K562 (cell line): ENCODE measurements at regions not wholly inside any gene's neighbourhood (a gene's known extent, or its start where the extent isn't known, plus 50 kb on each side); places are given as distances from the start of the nearest gene placed in this dataset.
"Not testable (repeated sequence)": the region's sequence is repeated elsewhere in the genome, so short reads cannot be mapped to it uniquely, and the experiment has no call there.

Source experiments
- ATAC-seq: fragments of 200-7000 bp; cut with Tn5 transposase; 3 replicates; pipeline ENCODE4 v1.9.1; 2020; ENCODE audit warnings: moderate library complexity
- BruUV-seq: library from RNA; stranded (reverse); fragments of 400-500 nt; replicated peaks from 2 replicates; lab custom pipeline; 2021; lab: Mats Ljungman, UMichigan
- CTCF ChIA-PET: fragments of 300-600 bp; formaldehyde crosslinking; extraction: SDS; loops from one replicate; lab custom pipeline; 2021; ENCODE audit warnings: low intra/inter-chr PET ratio; lab: Yijun Ruan, JAX
- POLR2A ChIA-PET: fragments of 300-600, 350-650 bp; sonication (Branson Sonifier 250); formaldehyde crosslinking; extraction: SDS; loops from one replicate; lab custom pipeline; 2021; ENCODE audit warnings: antibody characterized with exemption, inconsistent platforms; lab: Yijun Ruan, JAX
- DNase-seq, 4 experiments: peaks; one replicate each; pipeline versions ENCODE4 v3.0.0 to v3.0.0-alpha.2; 2011 to 2018; ENCODE audit warnings: low spot score in 3 of 4, mixed read lengths in 3 of 4; ENCODE audit errors: extremely low read depth in 1 of 4
- FAIRE-seq: peaks from 2 replicates; lab custom pipeline; 2011; peaks lifted over from hg19 to GRCh38; lab: Jason Lieb, UNC
- H2AFZ ChIP-seq: 2 replicates; pipeline ENCODE4 v1.6.0; 2011; ENCODE audit warnings: low read depth, low read length, control low read depth, inconsistent platforms
- H3K27ac ChIP-seq: fragments of 200-600 bp; 3 replicates; pipeline ENCODE4 v1.8.0; 2011; ENCODE audit warnings: low read depth, mild to moderate bottlenecking, control low read depth, inconsistent platforms, low read length, moderate library complexity, mixed read lengths; ENCODE audit errors: extremely low read depth
- H3K27me3 ChIP-seq, 2 experiments: fragments of 300-600 bp in 1 of 2; 2 replicates in 1 of 2; 3 replicates in 1 of 2; pipeline versions ENCODE4 v1.6.0 to v1.8.0; 2011; ENCODE audit warnings: inconsistent platforms in 2 of 2, low read length in 2 of 2, mild to moderate bottlenecking in 1 of 2, mixed read lengths in 1 of 2, moderate library complexity in 1 of 2; ENCODE audit not compliant: control insufficient read depth in 2 of 2, insufficient read depth in 2 of 2
- H3K36me3 ChIP-seq: fragments of 300-600 bp; 3 replicates; pipeline ENCODE4 v1.8.0; 2011; ENCODE audit warnings: mild to moderate bottlenecking, low read length, inconsistent platforms; ENCODE audit not compliant: control insufficient read depth, insufficient read depth
- H3K4me1 ChIP-seq, 2 experiments: fragments of 200-600 bp in 1 of 2; replicated peaks in 1 of 2; 2 replicates in 1 of 2; 3 replicates in 1 of 2; pipeline versions ENCODE4 v1.5.1 to v1.8.0; 2011; ENCODE audit warnings: inconsistent platforms in 2 of 2, low read length in 2 of 2, mild to moderate bottlenecking in 1 of 2, mixed read lengths in 1 of 2, moderate library complexity in 1 of 2; ENCODE audit not compliant: control insufficient read depth in 2 of 2, insufficient read depth in 2 of 2
- H3K4me2 ChIP-seq: 2 replicates; pipeline ENCODE4 v1.6.1; 2011; ENCODE audit warnings: low read length, control low read depth, inconsistent platforms, mixed read lengths; ENCODE audit not compliant: insufficient read depth
- H3K4me3 ChIP-seq: fragments of 200-600 bp; sonication (generic), shearing (Covaris generic); 2 replicates; pipeline ENCODE4 v1.5.1; 2016; ENCODE audit warnings: control low read depth, inconsistent platforms
- H3K79me2 ChIP-seq: fragments of 200-600 bp; 3 replicates; pipeline ENCODE4 v1.8.0; 2011; ENCODE audit warnings: low read length, inconsistent platforms; ENCODE audit not compliant: control insufficient read depth, insufficient read depth
- H3K9ac ChIP-seq, 2 experiments: 2 replicates each; pipeline versions ENCODE4 v1.6.0 to v1.6.1; 2011; ENCODE audit warnings: low read depth in 2 of 2, low read length in 2 of 2, control low read depth in 1 of 2, inconsistent platforms in 1 of 2, mild to moderate bottlenecking in 1 of 2, mixed read lengths in 1 of 2; ENCODE audit not compliant: insufficient read depth in 1 of 2
- H3K9me1 ChIP-seq: one replicate; pipeline ENCODE4 v1.6.0; 2011; ENCODE audit warnings: inconsistent platforms, mild to moderate bottlenecking, low read length, moderate library complexity; ENCODE audit not compliant: control insufficient read depth, insufficient read depth
- H3K9me3 ChIP-seq: replicated peaks from 2 replicates; pipeline ENCODE4 v1.5.1; 2011; ENCODE audit warnings: low read depth, low read length, inconsistent platforms; ENCODE audit not compliant: control insufficient read depth, insufficient read depth
- H4K20me1 ChIP-seq: replicated peaks from 2 replicates; pipeline ENCODE4 v1.6.1; 2011; ENCODE audit warnings: low read length, inconsistent platforms, mixed read lengths; ENCODE audit not compliant: control insufficient read depth, insufficient read depth
- MAFG ChIP-seq: fragments of 450-650 bp; conservative IDR thresholded peaks from 2 replicates; pipeline ENCODE4 v1.6.1; 2016; ENCODE audit warnings: missing genetic modification characterization, missing compliant biosample characterization
- NFE2 ChIP-seq: IDR thresholded peaks from 2 replicates; pipeline ENCODE4 v1.6.1; 2014; ENCODE audit warnings: antibody characterized with exemption, low read depth
- WGBS: fragments of 100-300 bp; shearing (Covaris generic); methylation state at CpG from one replicate; pipeline ENCODE4 v1.1.6; 2016; ENCODE audit warnings: low coverage, mixed read lengths; ENCODE audit not compliant: insufficient coverage; ENCODE audit errors: missing lambda C conversion rate; 5-methylcytosine and 5-hydroxymethylcytosine counted together
- in situ Hi-C: fragments of 300-500 bp; cut with MboI; formaldehyde crosslinking; loops from 4 replicates; pipeline ENCODE4 v1.15.0; 2018; ENCODE audit warnings: inconsistent platforms, mixed read lengths
- intact Hi-C: fragments of 100-400 bp; cut with micrococcal nuclease; formaldehyde crosslinking; loops from 2 replicates; pipeline ENCODE4 v1.14.2; 2022
- TF ChIP-seq, protein P1 (sequence below): sonication (generic); formaldehyde crosslinking; IDR thresholded peaks from 2 replicates; pipeline ENCODE4 v1.8.0; 2022; ENCODE audit warnings: missing genetic modification reagents, mild to moderate bottlenecking, moderate library complexity, borderline replicate concordance

GRCh38 chr16:21370791-21371190, 92.7 kb upstream of the CRYM start:
- BruUV-seq, H3K36me3 ChIP-seq, H3K79me2 ChIP-seq, H3K9me1 ChIP-seq, H3K4me1 ChIP-seq, H3K9ac ChIP-seq, H3K27ac ChIP-seq, H3K4me2 ChIP-seq, H2AFZ ChIP-seq, in situ Hi-C loops, H4K20me1 ChIP-seq, intact Hi-C loops, CTCF ChIA-PET, POLR2A ChIA-PET, FAIRE-seq, H3K27me3 ChIP-seq, H3K4me3 ChIP-seq, H3K9me3 ChIP-seq: not testable (repeated sequence)
- 0% methylated on average over 4 of the region's 5 CpGs for WGBS
- DNase-seq (peak in 1 of 4 experiments; percentile 25), ATAC-seq (peak; percentile 85)
- TF ChIP-seq MAFG (tag) = 0 out of 2 replicates have a peak, but pooled peaks have one; percentile 11
- TF ChIP-seq, protein P1, sequence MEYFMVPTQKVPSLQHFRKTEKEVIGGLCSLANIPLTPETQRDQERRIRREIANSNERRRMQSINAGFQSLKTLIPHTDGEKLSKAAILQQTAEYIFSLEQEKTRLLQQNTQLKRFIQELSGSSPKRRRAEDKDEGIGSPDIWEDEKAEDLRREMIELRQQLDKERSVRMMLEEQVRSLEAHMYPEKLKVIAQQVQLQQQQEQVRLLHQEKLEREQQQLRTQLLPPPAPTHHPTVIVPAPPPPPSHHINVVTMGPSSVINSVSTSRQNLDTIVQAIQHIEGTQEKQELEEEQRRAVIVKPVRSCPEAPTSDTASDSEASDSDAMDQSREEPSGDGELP (CRISPR knock-in tag) = 0 out of 2 replicates have a peak, but pooled peaks have one; percentile 28
- TF ChIP-seq NFE2 = peak; percentile 53

DNA sequence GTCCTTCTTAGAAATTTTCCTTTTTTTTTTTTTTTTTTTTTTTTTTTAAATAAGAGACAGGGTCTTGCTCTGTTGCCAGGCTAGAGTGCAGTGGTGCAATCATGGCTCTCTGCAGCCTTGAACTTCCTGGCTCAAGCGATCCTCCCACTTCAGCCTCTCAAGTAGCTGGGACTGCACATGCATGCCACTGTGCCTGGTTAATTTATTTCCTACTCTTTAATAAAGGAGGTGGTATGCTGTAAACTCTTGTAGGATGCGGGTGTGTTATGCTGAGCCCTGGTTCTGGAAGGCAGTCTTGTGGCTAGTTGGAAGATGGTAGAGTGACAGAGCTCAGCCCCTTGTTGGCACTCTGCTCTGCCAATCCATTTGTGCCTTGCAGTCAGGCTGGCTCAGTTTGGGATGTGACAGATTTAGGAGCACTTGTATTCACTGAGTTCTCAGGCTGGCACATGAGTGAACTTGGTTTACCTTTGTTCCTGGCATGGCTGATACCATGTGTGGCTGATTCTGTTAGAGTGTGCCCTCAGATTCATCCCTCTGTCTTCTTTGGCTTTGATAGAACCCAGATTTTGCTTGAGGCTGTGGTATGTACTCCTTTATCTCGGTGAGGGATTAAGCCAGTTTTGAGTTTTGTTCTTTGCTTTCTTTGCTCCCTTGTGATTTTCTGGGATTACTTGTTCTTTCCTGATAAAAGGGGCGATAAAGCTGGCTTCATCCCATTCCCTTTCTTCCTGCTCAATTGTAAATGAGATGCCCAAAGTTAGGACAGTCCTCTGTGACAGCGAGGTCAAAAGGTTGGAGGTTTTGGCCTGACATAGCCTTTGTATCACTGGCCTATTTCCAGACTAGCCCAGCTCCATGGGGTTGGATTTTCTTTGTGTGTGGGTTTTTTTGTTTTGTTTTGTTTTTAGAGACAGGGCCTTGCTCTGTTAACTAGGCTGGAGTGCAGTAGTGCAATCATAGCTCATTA, 91.2 kb upstream of the CRYM start:
- CTCF ChIA-PET, intact Hi-C loops: not testable (repeated sequence)

GRCh38 chr16:21367733-21368421, 89.8 kb upstream of the CRYM start:
- BruUV-seq, H3K36me3 ChIP-seq, H3K4me2 ChIP-seq, H3K9me3 ChIP-seq, intact Hi-C loops, CTCF ChIA-PET, H3K4me1 ChIP-seq, H4K20me1 ChIP-seq, H2AFZ ChIP-seq, FAIRE-seq, H3K4me3 ChIP-seq, in situ Hi-C loops, H3K9me1 ChIP-seq, POLR2A ChIA-PET, H3K27ac ChIP-seq, ATAC-seq, H3K27me3 ChIP-seq, DNase-seq, H3K9ac ChIP-seq, H3K79me2 ChIP-seq: not testable (repeated sequence)
- WGBS = 13% methylated on average over 9 of the region's 9 CpGs

More for the DNA sequence above, 91.2 kb upstream of the CRYM start:
- BruUV-seq, FAIRE-seq, in situ Hi-C loops, DNase-seq, H3K36me3 ChIP-seq, H4K20me1 ChIP-seq, H3K4me1 ChIP-seq, H3K9me3 ChIP-seq, H3K4me3 ChIP-seq, H3K4me2 ChIP-seq, H3K9me1 ChIP-seq, H3K9ac ChIP-seq, ATAC-seq, H3K27me3 ChIP-seq, H3K27ac ChIP-seq, H2AFZ ChIP-seq, H3K79me2 ChIP-seq: not testable (repeated sequence)
- POLR2A ChIA-PET = interaction anchor here (0.6 kb wide), 1 partner anchor 871 kb away, joined by 3 read pairs; no protein-coding TSS in a partner anchor
- WGBS = 0% methylated on average over 2 of the region's 5 CpGs
